ENCODE measurements at regions not wholly inside any gene's neighbourhood (a gene's known extent, or its start where the extent isn't known, plus 50 kb on each side); places are given as distances from the start of the nearest gene placed in this dataset.

DNA sequence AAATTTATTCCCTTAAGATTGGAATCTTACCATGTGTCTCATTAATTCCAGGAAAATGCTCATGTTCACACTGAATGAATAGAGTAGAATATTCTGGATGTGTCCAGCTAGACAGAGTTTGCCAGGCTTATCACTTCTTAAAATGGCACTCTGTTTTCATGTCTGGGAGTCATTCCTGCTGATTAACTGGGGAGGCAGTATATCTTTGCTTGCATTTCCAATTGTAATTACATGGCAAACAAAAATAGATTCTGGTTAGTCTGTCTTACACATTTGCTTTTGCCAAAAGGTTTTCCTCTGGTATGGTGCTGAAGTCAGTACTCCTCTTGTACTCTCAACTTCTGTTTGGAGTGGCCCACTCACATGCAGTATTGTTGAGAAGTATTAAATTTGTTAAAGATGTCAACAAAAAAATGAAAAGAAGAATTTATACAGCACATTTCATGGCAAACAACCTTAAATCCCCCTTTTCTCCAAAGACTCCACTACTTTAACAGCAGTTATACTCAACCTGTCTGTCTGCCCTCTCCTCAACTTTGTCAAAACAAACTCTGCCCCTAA, 70.2 kb downstream of the TENT5A start:
- H3K4me3 ChIP-seq (replicated peaks in 1 of 2; ENCODE audit: low read depth in 2 of 2, low read length in 2 of 2) = no peak overlapping the region
- TF ChIP-seq, protein P1, sequence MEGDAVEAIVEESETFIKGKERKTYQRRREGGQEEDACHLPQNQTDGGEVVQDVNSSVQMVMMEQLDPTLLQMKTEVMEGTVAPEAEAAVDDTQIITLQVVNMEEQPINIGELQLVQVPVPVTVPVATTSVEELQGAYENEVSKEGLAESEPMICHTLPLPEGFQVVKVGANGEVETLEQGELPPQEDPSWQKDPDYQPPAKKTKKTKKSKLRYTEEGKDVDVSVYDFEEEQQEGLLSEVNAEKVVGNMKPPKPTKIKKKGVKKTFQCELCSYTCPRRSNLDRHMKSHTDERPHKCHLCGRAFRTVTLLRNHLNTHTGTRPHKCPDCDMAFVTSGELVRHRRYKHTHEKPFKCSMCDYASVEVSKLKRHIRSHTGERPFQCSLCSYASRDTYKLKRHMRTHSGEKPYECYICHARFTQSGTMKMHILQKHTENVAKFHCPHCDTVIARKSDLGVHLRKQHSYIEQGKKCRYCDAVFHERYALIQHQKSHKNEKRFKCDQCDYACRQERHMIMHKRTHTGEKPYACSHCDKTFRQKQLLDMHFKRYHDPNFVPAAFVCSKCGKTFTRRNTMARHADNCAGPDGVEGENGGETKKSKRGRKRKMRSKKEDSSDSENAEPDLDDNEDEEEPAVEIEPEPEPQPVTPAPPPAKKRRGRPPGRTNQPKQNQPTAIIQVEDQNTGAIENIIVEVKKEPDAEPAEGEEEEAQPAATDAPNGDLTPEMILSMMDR (IDR thresholded peaks at IDR 0.05; ENCODE audit: low read depth, low read length) = no peak
- no peak for DNase-seq (ENCODE audit: low read depth in 2 of 2)

DNA sequence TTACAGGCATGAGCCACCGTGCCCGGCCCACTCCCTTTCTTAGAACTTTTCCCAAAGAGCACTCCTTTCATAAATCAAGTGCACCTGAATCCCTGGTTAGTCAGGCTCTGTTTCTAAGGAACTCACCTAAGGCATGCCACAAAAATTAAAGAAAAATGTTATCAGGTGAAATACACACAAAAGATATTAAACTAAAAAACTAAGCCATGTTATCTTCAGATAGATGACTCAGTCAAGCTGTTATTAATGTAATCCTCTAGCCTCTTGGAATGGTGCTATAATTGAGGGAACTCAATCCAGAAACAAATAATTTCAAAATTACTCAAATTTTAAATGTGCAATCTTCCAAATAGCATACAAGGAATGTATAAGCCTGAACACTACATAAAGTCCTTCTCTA, 83.0 kb downstream of the TENT5A start:
- H3K4me3 ChIP-seq (replicated peaks in 1 of 2; ENCODE audit: low read depth in 2 of 2, low read length in 2 of 2) = no peak overlapping the region
- no peak for DNase-seq (ENCODE audit: low read depth in 2 of 2)
- TF ChIP-seq, protein P1 (IDR thresholded peaks at IDR 0.05; ENCODE audit: low read depth, low read length) = no peak

DNA sequence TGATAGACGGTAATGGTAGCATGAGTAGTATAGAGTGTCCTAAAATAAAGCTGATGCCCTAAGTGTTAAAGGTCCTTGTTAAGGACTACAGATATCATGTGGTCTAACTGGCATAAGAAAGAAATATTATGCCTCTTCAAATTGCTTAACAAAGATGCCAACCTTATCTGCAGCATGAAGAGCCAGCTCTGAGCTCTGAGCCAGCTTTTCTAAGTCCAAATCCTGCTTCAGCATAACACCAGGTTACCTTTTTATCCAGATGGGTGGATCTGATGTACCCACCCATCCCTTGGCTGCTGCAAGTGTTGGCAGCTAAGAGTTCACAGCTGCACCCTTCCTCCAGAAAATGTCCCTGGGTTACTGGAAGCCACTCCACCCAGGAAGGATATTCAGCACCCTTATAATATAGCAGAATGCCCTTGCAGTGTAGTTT, 83.8 kb downstream of the TENT5A start:
- no peak for DNase-seq (ENCODE audit: low read depth in 2 of 2)
- H3K4me3 ChIP-seq (replicated peaks in 1 of 2; ENCODE audit: low read depth in 2 of 2, low read length in 2 of 2) = no peak overlapping the region
- TF ChIP-seq, protein P1 (IDR thresholded peaks at IDR 0.05; ENCODE audit: low read depth, low read length) = no peak

DNA sequence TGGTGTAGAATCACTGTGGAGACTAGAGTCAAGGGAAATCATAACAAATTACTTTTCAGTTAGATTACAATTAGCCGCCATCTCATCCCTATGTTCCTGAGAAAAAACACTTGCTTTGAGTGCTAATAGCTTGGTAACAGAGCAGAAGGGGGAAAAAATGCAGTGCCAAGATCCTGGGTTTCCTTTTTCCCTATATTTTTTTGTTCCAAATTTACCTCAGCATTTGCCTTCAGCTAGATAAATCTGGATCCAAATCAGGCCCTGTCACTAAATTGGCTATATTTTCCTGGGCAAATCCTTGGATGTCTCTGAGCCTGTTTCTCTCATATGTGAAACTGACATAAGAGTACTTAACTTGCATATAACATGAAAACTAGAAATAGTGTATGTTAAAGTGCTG, 86.0 kb downstream of the TENT5A start:
- TF ChIP-seq, protein P1 (IDR thresholded peaks at IDR 0.05; ENCODE audit: low read depth, low read length) = no peak
- DNase-seq (ENCODE audit: low read depth in 2 of 2) = no peak
- H3K4me3 ChIP-seq (replicated peaks in 1 of 2; ENCODE audit: low read depth in 2 of 2, low read length in 2 of 2) = no peak overlapping the region

DNA sequence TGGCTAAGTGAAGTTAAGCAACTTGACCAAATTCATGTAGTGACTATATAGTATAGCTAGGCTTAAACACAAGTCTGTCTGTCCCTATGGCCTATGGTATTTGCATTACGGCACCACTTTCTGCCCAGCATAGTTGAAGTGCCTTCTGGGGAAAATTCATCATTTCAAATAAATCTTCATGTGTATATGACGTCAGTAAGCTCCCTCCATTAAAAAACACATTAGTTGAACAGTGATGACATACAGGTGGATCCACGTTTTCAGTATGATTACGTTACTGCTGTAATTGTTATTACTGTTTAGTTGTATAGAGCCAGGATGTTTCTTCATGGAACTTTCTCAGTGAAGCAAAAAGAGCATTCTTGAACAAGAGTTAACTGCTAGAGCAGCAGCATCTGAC, 96.2 kb downstream of the TENT5A start:
- TF ChIP-seq, protein P1 (IDR thresholded peaks at IDR 0.05; ENCODE audit: low read depth, low read length) = no peak
- no peak overlapping the region for H3K4me3 ChIP-seq (replicated peaks in 1 of 2; ENCODE audit: low read depth in 2 of 2, low read length in 2 of 2)
- DNase-seq (ENCODE audit: low read depth in 2 of 2) = no peak

DNA sequence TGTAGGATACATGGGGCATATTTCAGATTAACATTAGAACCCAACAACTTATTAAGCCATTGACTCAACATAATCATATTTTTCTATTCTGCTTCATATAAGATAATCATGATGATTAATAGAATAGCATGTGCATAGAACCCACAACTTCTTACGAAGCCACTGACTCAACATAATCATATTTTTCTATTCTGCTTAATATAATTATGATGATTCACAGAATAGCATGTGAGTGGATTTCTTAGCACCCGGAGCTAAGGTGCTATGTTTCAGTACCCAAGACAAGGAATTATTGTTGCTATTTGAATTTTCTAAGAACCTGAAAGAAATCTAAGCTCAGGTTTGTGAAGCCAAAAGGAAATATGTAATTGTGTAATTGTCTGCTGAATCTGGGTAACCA, 96.8 kb downstream of the TENT5A start:
- TF ChIP-seq, protein P1 (IDR thresholded peaks at IDR 0.05; ENCODE audit: low read depth, low read length) = no peak
- peak in 1 of 2 donors; percentile 56 for DNase-seq (ENCODE audit: low read depth in 2 of 2)
- no peak overlapping the region for H3K4me3 ChIP-seq (replicated peaks in 1 of 2; ENCODE audit: low read depth in 2 of 2, low read length in 2 of 2)

DNA sequence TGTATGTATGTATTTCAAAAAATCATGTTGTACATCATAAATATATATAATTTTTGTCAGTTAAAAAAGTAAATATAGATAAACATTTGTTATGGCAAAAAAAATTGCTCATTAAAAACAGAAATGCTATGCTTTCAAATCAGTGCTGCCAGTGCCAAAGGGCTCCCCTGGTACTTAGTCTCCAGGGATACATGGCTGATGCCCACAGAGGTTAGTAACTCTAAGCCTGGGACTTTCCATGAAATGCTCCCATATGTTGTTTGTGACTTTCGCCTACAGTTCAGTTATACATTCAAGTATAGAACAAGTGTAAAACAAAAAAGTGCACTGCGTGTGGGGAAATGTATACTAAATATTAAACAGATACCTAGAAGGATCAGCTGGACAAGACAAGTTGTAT, 104.0 kb downstream of the TENT5A start:
- TF ChIP-seq, protein P1 (IDR thresholded peaks at IDR 0.05; ENCODE audit: low read depth, low read length) = no peak
- DNase-seq (ENCODE audit: low read depth in 2 of 2) = no peak
- H3K4me3 ChIP-seq (replicated peaks in 1 of 2; ENCODE audit: low read depth in 2 of 2, low read length in 2 of 2) = no peak overlapping the region

All from cardiac fibroblast (primary cell).